Loucy (cell line): ENCODE measurements at regions not wholly inside any gene's neighbourhood (a gene's known extent, or its start where the extent isn't known, plus 50 kb on each side); places are given as distances from the start of the nearest gene placed in this dataset.

Source experiments
- H2AFZ ChIP-seq: fragments of 200-600 bp; sonication (generic); 2 replicates; pipeline ENCODE4 v1.6.0; 2016; ENCODE audit warnings: antibody characterized with exemption, mild to moderate bottlenecking, low read length, moderate library complexity
- H3F3A ChIP-seq: fragments of 200-600 bp; 2 replicates; pipeline ENCODE4 v1.6.0; 2016; ENCODE audit warnings: antibody characterized with exemption, low read depth, mild to moderate bottlenecking
- H3K27me3 ChIP-seq: fragments of 200-600 bp; sonication (generic); 2 replicates; pipeline ENCODE4 v1.6.1; 2014; ENCODE audit warnings: low read length, mild to moderate bottlenecking; ENCODE audit not compliant: insufficient read depth, poor library complexity, severe bottlenecking
- H3K36me3 ChIP-seq: fragments of 200-600 bp; sonication (generic); 2 replicates; pipeline ENCODE4 v1.6.1; 2016; ENCODE audit warnings: low read length; ENCODE audit not compliant: insufficient read depth
- H3K4me1 ChIP-seq: fragments of 200-600 bp; sonication (generic); 2 replicates; pipeline ENCODE4 v1.5.1; 2014; ENCODE audit warnings: low read length, mild to moderate bottlenecking; ENCODE audit not compliant: insufficient read depth, poor library complexity, severe bottlenecking
- H3K4me2 ChIP-seq: fragments of 200-600 bp; sonication (generic); 2 replicates; pipeline ENCODE4 v1.6.0; 2014; ENCODE audit warnings: antibody characterized with exemption, low read length, low read depth, mild to moderate bottlenecking; ENCODE audit not compliant: poor library complexity, severe bottlenecking
- H3K4me3 ChIP-seq: fragments of 200-600 bp; sonication (generic); 2 replicates; pipeline ENCODE4 v1.5.1; 2014; ENCODE audit warnings: low read length, mild to moderate bottlenecking, mixed read lengths; ENCODE audit not compliant: poor library complexity, severe bottlenecking
- H3K79me2 ChIP-seq: fragments of 200-600 bp; sonication (generic); 2 replicates; pipeline ENCODE4 v1.6.1; 2014; ENCODE audit warnings: low read length; ENCODE audit not compliant: insufficient read depth
- H3K9ac ChIP-seq: fragments of 200-600 bp; sonication (generic); 2 replicates; pipeline ENCODE4 v1.6.0; 2014; ENCODE audit warnings: mild to moderate bottlenecking, low read depth, low read length, moderate library complexity; ENCODE audit not compliant: poor library complexity, severe bottlenecking
- H3K9me2 ChIP-seq: fragments of 200-600 bp; sonication (generic); replicated peaks from 2 replicates; pipeline ENCODE4 v1.6.1; 2016; ENCODE audit warnings: low read depth, low read length, mixed read lengths
- H3K9me3 ChIP-seq: fragments of 200-600 bp; sonication (generic); 2 replicates; pipeline ENCODE4 v1.6.1; 2014; ENCODE audit warnings: mild to moderate bottlenecking, antibody characterized with exemption, low read length, low read depth; ENCODE audit not compliant: insufficient read depth
- H4K20me1 ChIP-seq: fragments of 200-600 bp; sonication (generic); 2 replicates; pipeline ENCODE4 v1.6.0; 2014; ENCODE audit warnings: antibody characterized with exemption, low read length, mild to moderate bottlenecking; ENCODE audit not compliant: insufficient read depth, poor library complexity, severe bottlenecking
- EZH2phosphoT487 ChIP-seq: fragments of 200-600 bp; IDR thresholded peaks from 2 replicates; pipeline ENCODE4 v1.6.1; 2018; ENCODE audit warnings: antibody characterized with exemption, mild to moderate bottlenecking, moderate library complexity, borderline replicate concordance
- TF ChIP-seq, protein P1 (sequence below): fragments of 200-600 bp; sonication (generic); conservative IDR thresholded peaks from 2 replicates; pipeline ENCODE4 v1.5.1; 2014; ENCODE audit warnings: mild to moderate bottlenecking, antibody characterized with exemption, low read length

DNA sequence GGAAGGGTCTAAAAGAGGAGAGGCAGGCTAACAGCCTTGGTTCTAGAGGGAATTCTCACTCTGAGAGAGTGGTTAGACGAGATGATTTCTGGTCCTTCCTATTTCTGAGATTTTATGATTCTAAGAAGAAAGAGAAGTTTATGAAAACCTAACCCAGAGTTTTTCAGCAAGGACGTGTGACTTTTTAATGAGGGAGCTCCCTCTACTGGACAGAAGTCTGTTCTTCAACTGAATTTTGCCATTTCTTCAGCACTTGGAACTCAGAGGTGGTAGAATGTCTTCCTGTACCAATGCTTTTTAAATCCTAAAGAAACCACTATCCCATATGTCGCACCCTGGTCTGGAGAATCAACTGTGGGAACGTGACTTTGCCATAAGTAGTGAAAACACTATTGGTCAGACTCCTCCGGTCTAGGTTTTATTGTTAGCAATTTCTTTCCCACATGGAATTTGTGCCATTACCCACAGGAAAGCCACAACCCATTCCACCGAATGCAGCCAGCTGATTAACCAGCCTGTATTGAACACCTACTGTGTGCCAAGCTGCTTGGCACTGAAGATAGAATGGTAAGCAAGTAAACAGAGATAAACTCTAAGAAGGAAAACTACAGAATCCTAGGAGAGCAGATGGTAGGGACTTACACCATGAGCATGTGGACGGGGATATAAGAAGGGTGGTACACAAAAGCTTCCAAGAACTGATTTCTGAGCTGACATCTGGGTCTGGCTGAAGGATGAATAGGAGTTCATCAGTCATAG lies 199.5 kb upstream of the LMCD1 start:
- H3K9me3 ChIP-seq = no peaks in the 10 kb centered on the region
- H3K9me2 ChIP-seq = no peaks in the 10 kb centered on the region
- no peak overlapping the region for H3K9ac ChIP-seq
- H3F3A ChIP-seq = no peaks in the 10 kb centered on the region
- no peaks in the 10 kb centered on the region for H4K20me1 ChIP-seq
- H3K36me3 ChIP-seq = no peaks in the 10 kb centered on the region
- H3K4me3 ChIP-seq = no peak overlapping the region
- TF ChIP-seq, protein P1, sequence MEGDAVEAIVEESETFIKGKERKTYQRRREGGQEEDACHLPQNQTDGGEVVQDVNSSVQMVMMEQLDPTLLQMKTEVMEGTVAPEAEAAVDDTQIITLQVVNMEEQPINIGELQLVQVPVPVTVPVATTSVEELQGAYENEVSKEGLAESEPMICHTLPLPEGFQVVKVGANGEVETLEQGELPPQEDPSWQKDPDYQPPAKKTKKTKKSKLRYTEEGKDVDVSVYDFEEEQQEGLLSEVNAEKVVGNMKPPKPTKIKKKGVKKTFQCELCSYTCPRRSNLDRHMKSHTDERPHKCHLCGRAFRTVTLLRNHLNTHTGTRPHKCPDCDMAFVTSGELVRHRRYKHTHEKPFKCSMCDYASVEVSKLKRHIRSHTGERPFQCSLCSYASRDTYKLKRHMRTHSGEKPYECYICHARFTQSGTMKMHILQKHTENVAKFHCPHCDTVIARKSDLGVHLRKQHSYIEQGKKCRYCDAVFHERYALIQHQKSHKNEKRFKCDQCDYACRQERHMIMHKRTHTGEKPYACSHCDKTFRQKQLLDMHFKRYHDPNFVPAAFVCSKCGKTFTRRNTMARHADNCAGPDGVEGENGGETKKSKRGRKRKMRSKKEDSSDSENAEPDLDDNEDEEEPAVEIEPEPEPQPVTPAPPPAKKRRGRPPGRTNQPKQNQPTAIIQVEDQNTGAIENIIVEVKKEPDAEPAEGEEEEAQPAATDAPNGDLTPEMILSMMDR = peak; percentile 83
- no peak for TF ChIP-seq EZH2phosphoT487
- no peaks in the 10 kb centered on the region for H3K4me1 ChIP-seq
- no peaks in the 10 kb centered on the region for H3K79me2 ChIP-seq
- peaks cover 3% of the 10 kb centered on the region for H3K27me3 ChIP-seq
- H3K4me2 ChIP-seq = no peak overlapping the region
- 0 out of 2 replicates have a peak overlapping the region, but pooled peaks have one; percentile 18 for H2AFZ ChIP-seq

DNA sequence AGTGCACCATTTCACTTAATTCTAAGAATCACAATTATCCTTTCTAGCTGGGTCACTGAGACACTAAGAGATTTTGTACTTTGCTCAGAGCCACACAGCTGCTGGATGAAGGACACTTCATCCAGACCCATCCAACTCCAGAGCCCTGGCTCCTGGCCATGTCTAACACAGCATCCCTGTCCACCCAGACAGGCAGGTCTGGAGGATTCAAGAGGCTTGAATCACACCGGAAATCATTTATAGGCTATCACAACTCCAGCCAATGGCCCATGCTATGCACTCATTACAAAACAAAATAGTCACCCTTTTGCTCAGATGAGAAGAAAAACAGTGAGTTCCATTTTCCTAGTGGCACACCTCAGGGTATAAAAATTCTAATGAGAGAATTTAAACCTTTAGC lies 198.2 kb upstream of the LMCD1 start:
- H3K27me3 ChIP-seq = peaks cover 3% of the 10 kb centered on the region
- H3K79me2 ChIP-seq = no peaks in the 10 kb centered on the region
- no peaks in the 10 kb centered on the region for H3K4me1 ChIP-seq
- no peaks in the 10 kb centered on the region for H3K36me3 ChIP-seq
- H3K9ac ChIP-seq = no peak overlapping the region
- H3K9me3 ChIP-seq = no peaks in the 10 kb centered on the region
- H3K9me2 ChIP-seq = no peaks in the 10 kb centered on the region
- H4K20me1 ChIP-seq = no peaks in the 10 kb centered on the region
- H3K4me3 ChIP-seq = no peak overlapping the region
- no peak overlapping the region for H2AFZ ChIP-seq
- H3F3A ChIP-seq = no peaks in the 10 kb centered on the region
- TF ChIP-seq, protein P1 = no peak
- TF ChIP-seq EZH2phosphoT487 = no peak
- no peak overlapping the region for H3K4me2 ChIP-seq

DNA sequence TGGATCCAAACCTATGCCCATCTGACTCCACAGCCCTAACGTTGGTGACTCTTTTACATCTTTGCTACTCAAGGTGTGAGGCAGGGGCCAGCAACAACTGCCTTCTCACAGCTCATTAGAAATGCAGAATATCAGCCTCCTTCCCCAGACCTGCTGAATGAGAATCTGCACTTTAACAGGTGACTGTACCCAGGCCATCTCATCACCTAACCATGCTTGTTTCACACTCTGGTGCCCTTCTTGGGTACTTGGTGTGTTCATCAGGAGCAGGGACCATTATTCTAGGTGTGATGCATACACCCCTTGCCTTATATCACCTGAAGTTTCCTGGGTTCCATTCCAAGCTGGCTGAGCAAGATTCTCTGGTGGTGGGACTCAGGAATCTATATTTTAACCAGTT lies 196.3 kb upstream of the LMCD1 start:
- Histone ChIP-seq H2AFZ (no peak overlapping the region), H3K79me2 (no peaks in the 10 kb centered on the region), H3K27me3 (peaks cover 3% of the 10 kb centered on the region), H4K20me1 (no peaks in the 10 kb centered on the region), H3K9me2 (no peaks in the 10 kb centered on the region), H3K36me3 (no peaks in the 10 kb centered on the region), H3K4me3 (no peak overlapping the region), H3K4me2 (no peak overlapping the region), H3K9ac (no peak overlapping the region), H3K4me1 (no peaks in the 10 kb centered on the region), H3F3A (no peaks in the 10 kb centered on the region), H3K9me3 (no peaks in the 10 kb centered on the region)
- TF ChIP-seq EZH2phosphoT487 = no peak
- TF ChIP-seq, protein P1 = no peak
